ENCODE measurements at regions not wholly inside any gene's neighbourhood (a gene's known extent, or its start where the extent isn't known, plus 50 kb on each side); places are given as distances from the start of the nearest gene placed in this dataset.

- no peaks in the 10 kb centered on the region for H3K27me3 Mint-ChIP-seq (ENCODE audit: low read depth, unreplicated experiment)
- DNase-seq (ENCODE audit: low read depth) (no peak), FAIRE-seq (no peak)
- no peak overlapping the region for H2AFZ ChIP-seq (ENCODE audit: low read depth, low read length)
- no peaks in the 10 kb centered on the region for H3K36me3 Mint-ChIP-seq (ENCODE audit: low read depth, unreplicated experiment)
- peaks cover 2% of the 10 kb centered on the region for H3K4me1 Mint-ChIP-seq (ENCODE audit: low read depth, unreplicated experiment)
- no peaks in the 10 kb centered on the region for H4K20me1 ChIP-seq (ENCODE audit: insufficient read depth, low read length)
- no peak overlapping the region for H3K4me2 ChIP-seq (ENCODE audit: low read length)
- H3K4me1 ChIP-seq (ENCODE audit: insufficient read depth, low read length) = no peaks in the 10 kb centered on the region
- no peak overlapping the region for H3K4me3 Mint-ChIP-seq (ENCODE audit: unreplicated experiment)
- peaks cover 3% of the 10 kb centered on the region for H3K9me3 ChIP-seq (ENCODE audit: insufficient read depth, low read depth, low read length)
- no peak overlapping the region for H3K27ac Mint-ChIP-seq (ENCODE audit: unreplicated experiment)
- no peak overlapping the region for H3K9ac ChIP-seq (ENCODE audit: low read length)
- no peaks in the 10 kb centered on the region for H3K36me3 ChIP-seq (ENCODE audit: insufficient read depth, low read length)
- no peaks in the 10 kb centered on the region for H3K79me2 ChIP-seq (ENCODE audit: insufficient read depth, low read length)
- H3K27me3 ChIP-seq (ENCODE audit: insufficient read depth, low read length) = no peaks in the 10 kb centered on the region
- H3K27ac ChIP-seq (ENCODE audit: low read depth, low read length) = no peak overlapping the region
- no peak for TF ChIP-seq EZH2 (IDR thresholded peaks at IDR 0.05; ENCODE audit: insufficient read depth, low read length)
- TF ChIP-seq, protein P1, sequence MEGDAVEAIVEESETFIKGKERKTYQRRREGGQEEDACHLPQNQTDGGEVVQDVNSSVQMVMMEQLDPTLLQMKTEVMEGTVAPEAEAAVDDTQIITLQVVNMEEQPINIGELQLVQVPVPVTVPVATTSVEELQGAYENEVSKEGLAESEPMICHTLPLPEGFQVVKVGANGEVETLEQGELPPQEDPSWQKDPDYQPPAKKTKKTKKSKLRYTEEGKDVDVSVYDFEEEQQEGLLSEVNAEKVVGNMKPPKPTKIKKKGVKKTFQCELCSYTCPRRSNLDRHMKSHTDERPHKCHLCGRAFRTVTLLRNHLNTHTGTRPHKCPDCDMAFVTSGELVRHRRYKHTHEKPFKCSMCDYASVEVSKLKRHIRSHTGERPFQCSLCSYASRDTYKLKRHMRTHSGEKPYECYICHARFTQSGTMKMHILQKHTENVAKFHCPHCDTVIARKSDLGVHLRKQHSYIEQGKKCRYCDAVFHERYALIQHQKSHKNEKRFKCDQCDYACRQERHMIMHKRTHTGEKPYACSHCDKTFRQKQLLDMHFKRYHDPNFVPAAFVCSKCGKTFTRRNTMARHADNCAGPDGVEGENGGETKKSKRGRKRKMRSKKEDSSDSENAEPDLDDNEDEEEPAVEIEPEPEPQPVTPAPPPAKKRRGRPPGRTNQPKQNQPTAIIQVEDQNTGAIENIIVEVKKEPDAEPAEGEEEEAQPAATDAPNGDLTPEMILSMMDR (IDR thresholded peaks at IDR 0.05; ENCODE audit: insufficient read depth, low read depth, low read length) = no peak
- H3K4me3 ChIP-seq (ENCODE audit: insufficient read depth, low read depth, low read length) = no peak overlapping the region
- H3K9me3 Mint-ChIP-seq (ENCODE audit: unreplicated experiment) = peaks cover 5% of the 10 kb centered on the region
These were observed 336.8 kb upstream of the RGMB start for GRCh38 chr5:98436667-98437066.

DNA sequence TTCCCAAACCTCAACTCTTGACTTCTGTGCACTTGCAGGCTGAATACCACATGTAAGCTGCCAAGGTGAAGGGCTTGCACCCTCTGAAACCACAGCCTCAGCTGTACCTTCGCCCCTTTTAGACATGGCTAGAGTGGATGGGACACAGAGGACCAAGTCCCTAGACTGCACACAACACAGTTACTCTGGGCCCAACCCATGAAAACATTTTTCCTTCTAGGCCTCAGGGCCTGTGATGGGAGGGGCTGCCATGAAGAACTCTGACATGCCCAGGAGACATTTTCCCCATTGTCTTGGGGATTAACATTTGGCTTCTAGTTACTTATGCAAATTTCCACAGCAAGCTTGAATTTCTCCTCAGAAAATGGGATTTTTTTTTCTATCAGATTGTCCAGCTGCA lies 331.0 kb upstream of the RGMB start:
- H3K79me2 ChIP-seq (ENCODE audit: insufficient read depth, low read length) = no peaks in the 10 kb centered on the region
- H3K4me2 ChIP-seq (ENCODE audit: low read length) = no peak overlapping the region
- no peaks in the 10 kb centered on the region for H3K27me3 ChIP-seq (ENCODE audit: insufficient read depth, low read length)
- H3K9me3 ChIP-seq (ENCODE audit: insufficient read depth, low read depth, low read length) = peaks cover 6% of the 10 kb centered on the region
- peaks cover 3% of the 10 kb centered on the region for H3K36me3 Mint-ChIP-seq (ENCODE audit: low read depth, unreplicated experiment)
- H3K9ac ChIP-seq (ENCODE audit: low read length) = no peak overlapping the region
- peaks cover 3% of the 10 kb centered on the region for H3K4me1 Mint-ChIP-seq (ENCODE audit: low read depth, unreplicated experiment)
- no peak overlapping the region for H3K27ac Mint-ChIP-seq (ENCODE audit: unreplicated experiment)
- no peak overlapping the region for H3K4me3 ChIP-seq (ENCODE audit: insufficient read depth, low read depth, low read length)
- H2AFZ ChIP-seq (ENCODE audit: low read depth, low read length) = no peak overlapping the region
- no peak for FAIRE-seq
- DNase-seq (ENCODE audit: low read depth) = no peak
- no peaks in the 10 kb centered on the region for H3K36me3 ChIP-seq (ENCODE audit: insufficient read depth, low read length)
- H3K4me3 Mint-ChIP-seq (ENCODE audit: unreplicated experiment) = no peak overlapping the region
- peaks cover 10% of the 10 kb centered on the region for H3K9me3 Mint-ChIP-seq (ENCODE audit: unreplicated experiment)
- H3K4me1 ChIP-seq (ENCODE audit: insufficient read depth, low read length) = no peaks in the 10 kb centered on the region
- TF ChIP-seq EZH2 (IDR thresholded peaks at IDR 0.05; ENCODE audit: insufficient read depth, low read length) = no peak
- no peaks in the 10 kb centered on the region for H4K20me1 ChIP-seq (ENCODE audit: insufficient read depth, low read length)
- H3K27ac ChIP-seq (ENCODE audit: low read depth, low read length) = no peak overlapping the region
- H3K27me3 Mint-ChIP-seq (ENCODE audit: low read depth, unreplicated experiment) = no peaks in the 10 kb centered on the region

DNA sequence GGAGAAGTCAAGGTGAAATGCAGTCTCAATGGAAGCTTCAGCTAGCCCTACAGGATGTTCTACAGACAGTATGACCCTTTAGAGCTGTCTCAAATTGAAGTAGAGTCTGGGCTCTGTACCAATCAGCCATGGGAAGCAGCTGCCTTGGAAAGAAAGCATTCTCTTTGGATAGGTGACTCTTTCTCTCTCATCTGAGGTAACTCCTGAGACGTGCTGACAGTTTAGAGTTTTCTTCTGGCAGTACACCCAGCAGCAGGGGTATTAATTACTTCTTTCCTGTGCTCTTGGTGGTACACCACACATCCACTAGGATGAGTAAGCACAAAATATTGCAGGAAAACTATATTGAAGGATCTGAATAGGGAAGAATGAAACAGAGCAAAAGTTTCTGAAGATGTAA lies 329.6 kb upstream of the RGMB start:
- Mint-ChIP-seq H3K27me3 (ENCODE audit: low read depth, unreplicated experiment) (no peaks in the 10 kb centered on the region), H3K36me3 (ENCODE audit: low read depth, unreplicated experiment) (peaks cover 3% of the 10 kb centered on the region), H3K4me3 (ENCODE audit: unreplicated experiment) (no peak overlapping the region), H3K4me1 (ENCODE audit: low read depth, unreplicated experiment) (peaks cover 3% of the 10 kb centered on the region), H3K27ac (ENCODE audit: unreplicated experiment) (peak overlapping the region; percentile 60), H3K9me3 (ENCODE audit: unreplicated experiment) (peaks cover 10% of the 10 kb centered on the region)
- no peaks in the 10 kb centered on the region for H4K20me1 ChIP-seq (ENCODE audit: insufficient read depth, low read length)
- DNase-seq (ENCODE audit: low read depth) (peak; percentile 59), FAIRE-seq (no peak)
- H3K27me3 ChIP-seq (ENCODE audit: insufficient read depth, low read length) = no peaks in the 10 kb centered on the region
- TF ChIP-seq, protein P1 (IDR thresholded peaks at IDR 0.05; ENCODE audit: insufficient read depth, low read depth, low read length) = no peak
- no peak for TF ChIP-seq EZH2 (IDR thresholded peaks at IDR 0.05; ENCODE audit: insufficient read depth, low read length)
- H3K9ac ChIP-seq (ENCODE audit: low read length) = no peak overlapping the region
- H3K36me3 ChIP-seq (ENCODE audit: insufficient read depth, low read length) = no peaks in the 10 kb centered on the region
- H3K27ac ChIP-seq (ENCODE audit: low read depth, low read length) = no peak overlapping the region
- no peaks in the 10 kb centered on the region for H3K79me2 ChIP-seq (ENCODE audit: insufficient read depth, low read length)
- H3K4me3 ChIP-seq (ENCODE audit: insufficient read depth, low read depth, low read length) = no peak overlapping the region
- H3K4me1 ChIP-seq (ENCODE audit: insufficient read depth, low read length) = no peaks in the 10 kb centered on the region
- peaks cover 6% of the 10 kb centered on the region for H3K9me3 ChIP-seq (ENCODE audit: insufficient read depth, low read depth, low read length)
- H3K4me2 ChIP-seq (ENCODE audit: low read length) = no peak overlapping the region
- no peak overlapping the region for H2AFZ ChIP-seq (ENCODE audit: low read depth, low read length)
